ENCODE measurements at regions not wholly inside any gene's neighbourhood (a gene's known extent, or its start where the extent isn't known, plus 50 kb on each side); places are given as distances from the start of the nearest gene placed in this dataset.

DNA sequence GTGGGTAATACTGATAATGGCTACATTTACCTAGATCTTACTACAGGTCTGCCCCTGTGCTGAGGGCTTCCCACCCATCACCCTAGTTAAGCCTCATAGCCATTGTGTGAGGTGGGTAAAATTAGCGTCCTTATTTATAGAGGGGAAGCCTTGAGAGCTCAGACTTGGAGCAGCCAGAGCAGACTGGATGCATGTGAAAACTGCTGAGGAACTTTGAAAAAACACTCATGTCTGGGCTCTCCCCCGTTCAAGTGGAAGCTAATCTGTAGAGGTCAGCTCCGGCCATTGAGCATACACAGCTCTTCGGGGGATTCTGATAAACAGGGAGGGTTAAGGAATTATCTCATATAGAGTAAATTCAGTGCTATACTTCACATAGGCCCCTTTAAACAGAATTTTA is 389.7 kb downstream of the RPS6KC1 start:
- TF ChIP-seq, protein P1, sequence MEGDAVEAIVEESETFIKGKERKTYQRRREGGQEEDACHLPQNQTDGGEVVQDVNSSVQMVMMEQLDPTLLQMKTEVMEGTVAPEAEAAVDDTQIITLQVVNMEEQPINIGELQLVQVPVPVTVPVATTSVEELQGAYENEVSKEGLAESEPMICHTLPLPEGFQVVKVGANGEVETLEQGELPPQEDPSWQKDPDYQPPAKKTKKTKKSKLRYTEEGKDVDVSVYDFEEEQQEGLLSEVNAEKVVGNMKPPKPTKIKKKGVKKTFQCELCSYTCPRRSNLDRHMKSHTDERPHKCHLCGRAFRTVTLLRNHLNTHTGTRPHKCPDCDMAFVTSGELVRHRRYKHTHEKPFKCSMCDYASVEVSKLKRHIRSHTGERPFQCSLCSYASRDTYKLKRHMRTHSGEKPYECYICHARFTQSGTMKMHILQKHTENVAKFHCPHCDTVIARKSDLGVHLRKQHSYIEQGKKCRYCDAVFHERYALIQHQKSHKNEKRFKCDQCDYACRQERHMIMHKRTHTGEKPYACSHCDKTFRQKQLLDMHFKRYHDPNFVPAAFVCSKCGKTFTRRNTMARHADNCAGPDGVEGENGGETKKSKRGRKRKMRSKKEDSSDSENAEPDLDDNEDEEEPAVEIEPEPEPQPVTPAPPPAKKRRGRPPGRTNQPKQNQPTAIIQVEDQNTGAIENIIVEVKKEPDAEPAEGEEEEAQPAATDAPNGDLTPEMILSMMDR (IDR thresholded peaks at IDR 0.05; ENCODE audit: low read depth, low read length, poor library complexity, severe bottlenecking), result no peak
- TF ChIP-seq EZH2phosphoT487 (IDR thresholded peaks at IDR 0.05; ENCODE audit: borderline replicate concordance, low read length), result no peak
